GM12878 (cell line): ENCODE measurements at regions not wholly inside any gene's neighbourhood (a gene's known extent, or its start where the extent isn't known, plus 50 kb on each side); places are given as distances from the start of the nearest gene placed in this dataset.

Experiments
- ATAC-seq: fragments of 200-7000 bp; cut with Tn5 transposase; 3 replicates; pipeline ENCODE4 v1.9.1; 2020; ENCODE audit warnings: mild to moderate bottlenecking, moderate library complexity
- BruUV-seq: library from RNA; stranded (reverse); fragments of 400-500 nt; replicated peaks from 2 replicates; lab custom pipeline; 2021; lab: Mats Ljungman, UMichigan
- CTCF ChIA-PET: fragments of 300-600 bp; sonication (Branson Sonifier 250); formaldehyde crosslinking; extraction: SDS; loops from one replicate; lab custom pipeline; 2021; ENCODE audit warnings: inconsistent platforms; lab: Yijun Ruan, JAX
- POLR2A ChIA-PET: fragments of 350-600 bp; formaldehyde crosslinking; extraction: SDS; loops from one replicate; lab custom pipeline; 2021; ENCODE audit warnings: inconsistent platforms; lab: Charles Lee
- RAD21 ChIA-PET: fragments of 300-600 bp; sonication (Branson Sonifier 250); formaldehyde crosslinking; loops from one replicate; lab custom pipeline; 2023; ENCODE audit warnings: antibody characterized with exemption; ENCODE audit not compliant: unreplicated experiment; lab: Charles Lee
- SMC1A ChIA-PET: fragments of 300-600 bp; sonication (Branson Sonifier 250); formaldehyde crosslinking; loops from one replicate; lab custom pipeline; 2023; ENCODE audit not compliant: unreplicated experiment, uncharacterized antibody; lab: Charles Lee
- DNase-seq: peaks from one replicate; pipeline ENCODE4 v3.0.0-alpha.2; 2011; ENCODE audit warnings: low read depth, low spot score
- FAIRE-seq: peaks from 3 replicates; lab custom pipeline; 2011; peaks lifted over from hg19 to GRCh38; lab: Jason Lieb, UNC
- H2AFZ ChIP-seq: 2 replicates; pipeline ENCODE4 v1.6.0; 2011; ENCODE audit warnings: low read depth, low read length, control low read depth; ENCODE audit not compliant: control insufficient read depth
- H3K27ac ChIP-seq: 2 replicates; pipeline ENCODE4 v1.5.1; 2011; ENCODE audit warnings: control low read depth; ENCODE audit not compliant: control insufficient read depth, insufficient read depth
- H3K27me3 ChIP-seq, 2 experiments: replicated peaks in 1 of 2; 2 replicates each; pipeline versions ENCODE4 v1.6.0 to v1.6.1; 2011; ENCODE audit warnings: low read length in 1 of 2; ENCODE audit not compliant: control insufficient read depth in 2 of 2, insufficient read depth in 2 of 2
- H3K36me3 ChIP-seq, 2 experiments: 2 replicates each; pipeline ENCODE4 v1.5.1; 2011; ENCODE audit warnings: low read length in 1 of 2; ENCODE audit not compliant: control insufficient read depth in 2 of 2, insufficient read depth in 2 of 2
- H3K4me1 ChIP-seq: 2 replicates; pipeline ENCODE4 v1.6.1; 2011; ENCODE audit warnings: mild to moderate bottlenecking, low read length, moderate library complexity, mixed read lengths; ENCODE audit not compliant: control insufficient read depth, insufficient read depth
- H3K4me2 ChIP-seq: 2 replicates; pipeline ENCODE4 v1.6.0; 2011; ENCODE audit warnings: control low read depth; ENCODE audit not compliant: control insufficient read depth, insufficient read depth
- H3K4me3 ChIP-seq: fragments of 200-600 bp; sonication (generic); 2 replicates; pipeline ENCODE4 v1.5.1; 2016
- H3K79me2 ChIP-seq: 2 replicates; pipeline ENCODE4 v1.6.0; 2011; ENCODE audit warnings: low read length; ENCODE audit not compliant: control insufficient read depth, insufficient read depth
- H3K9ac ChIP-seq: 2 replicates; pipeline ENCODE4 v1.8.0; 2011; ENCODE audit warnings: low read length, control low read depth, mixed read lengths; ENCODE audit not compliant: control insufficient read depth, insufficient read depth
- H3K9me3 ChIP-seq: replicated peaks from 3 replicates; pipeline ENCODE4 v1.5.1; 2011; ENCODE audit warnings: mild to moderate bottlenecking, low read length; ENCODE audit not compliant: control insufficient read depth, insufficient read depth
- H4K20me1 ChIP-seq: 2 replicates; pipeline ENCODE4 v1.6.0; 2011; ENCODE audit not compliant: control insufficient read depth, insufficient read depth
- CBX3 ChIP-seq: fragments of 200-600 bp; sonication (generic); IDR thresholded peaks from 2 replicates; pipeline ENCODE4 v1.6.1; 2016; ENCODE audit warnings: low read depth, borderline replicate concordance
- CEBPB ChIP-seq, 2 experiments: fragments of 150-350 bp in 1 of 2; IDR thresholded peaks; 2 replicates each; pipeline ENCODE4 v1.6.1; 2012 to 2014; ENCODE audit warnings: low read depth in 2 of 2, low read length in 2 of 2, borderline replicate concordance in 1 of 2, inconsistent platforms in 1 of 2
- CHD4 ChIP-seq: fragments of 200-600 bp; sonication (generic); IDR thresholded peaks from 2 replicates; pipeline ENCODE4 v1.6.1; 2016; ENCODE audit warnings: mild to moderate bottlenecking
- EED ChIP-seq: sonication (generic); IDR thresholded peaks from 2 replicates; pipeline ENCODE4 v1.6.1; 2016; ENCODE audit warnings: antibody characterized with exemption, low read depth
- FOXM1 ChIP-seq: IDR thresholded peaks from 2 replicates; pipeline ENCODE4 v1.6.1; 2012; ENCODE audit warnings: low read depth, mild to moderate bottlenecking, inconsistent platforms, low read length, moderate library complexity
- HDGF ChIP-seq: fragments of 450-650 bp; IDR thresholded peaks from 2 replicates; pipeline ENCODE4 v1.6.1; 2016; ENCODE audit warnings: antibody characterized with exemption
- IKZF1 ChIP-seq: fragments of 450-650 bp; conservative IDR thresholded peaks from 2 replicates; pipeline ENCODE4 v1.6.1; 2017; ENCODE audit warnings: antibody characterized with exemption, mild to moderate bottlenecking
- LARP7 ChIP-seq: fragments of 450-650 bp; IDR thresholded peaks from 2 replicates; pipeline ENCODE4 v1.6.1; 2017; ENCODE audit warnings: mild to moderate bottlenecking
- MTA2 ChIP-seq: fragments of 450-650 bp; IDR thresholded peaks from 2 replicates; pipeline ENCODE4 v1.6.1; 2016; ENCODE audit warnings: low read depth, mild to moderate bottlenecking, moderate library complexity
- NBN ChIP-seq: fragments of 450-650 bp; IDR thresholded peaks from 2 replicates; pipeline ENCODE4 v1.6.1; 2016
- NFIC ChIP-seq: IDR thresholded peaks from 2 replicates; pipeline ENCODE4 v1.6.1; 2012; ENCODE audit warnings: low read depth, mild to moderate bottlenecking, inconsistent platforms, low read length, moderate library complexity
- NFYA ChIP-seq: IDR thresholded peaks from 2 replicates; pipeline ENCODE4 v1.6.1; 2011; ENCODE audit warnings: low read depth, mild to moderate bottlenecking, low read length, improper control_type of control experiment, borderline replicate concordance
- NR2F1 ChIP-seq: fragments of 450-650 bp; conservative IDR thresholded peaks from 2 replicates; pipeline ENCODE4 v1.6.1; 2017; ENCODE audit warnings: mild to moderate bottlenecking
- PAX5 ChIP-seq: IDR thresholded peaks from 2 replicates; pipeline ENCODE4 v1.6.1; 2011; ENCODE audit warnings: low read depth, low read length, borderline replicate concordance
- POLR2AphosphoS2 ChIP-seq: IDR thresholded peaks from 2 replicates; pipeline ENCODE4 v1.6.1; 2011; ENCODE audit warnings: low read depth, mild to moderate bottlenecking, low read length, improper control_type of control experiment, moderate library complexity
- RB1 ChIP-seq: fragments of 450-650 bp; formaldehyde crosslinking; IDR thresholded peaks from 2 replicates; pipeline ENCODE4 v1.6.1; 2017; ENCODE audit warnings: mild to moderate bottlenecking, borderline replicate concordance
- SIX5 ChIP-seq: IDR thresholded peaks from 2 replicates; pipeline ENCODE4 v1.6.1; 2011; ENCODE audit warnings: mild to moderate bottlenecking, low read depth, low read length, moderate library complexity; ENCODE audit not compliant: severe bottlenecking
- WGBS: methylation state at CpG from one replicate; pipeline ENCODE4 v1.1.6; 2016; ENCODE audit warnings: low lambda C conversion rate; ENCODE audit not compliant: insufficient replicate concordance, insufficient coverage; ENCODE audit errors: missing lambda C conversion rate; 5-methylcytosine and 5-hydroxymethylcytosine counted together
- in situ Hi-C: fragments of 300-500 bp; cut with MboI; formaldehyde crosslinking; loops from 9 replicates; pipeline ENCODE4 v1.14.3; 2018; ENCODE audit warnings: mixed read lengths
- intact Hi-C: fragments of 100-400 bp; cut with micrococcal nuclease; formaldehyde crosslinking; loops from one replicate; pipeline ENCODE4 v1.14.2; 2022; ENCODE audit not compliant: unreplicated experiment
- TF ChIP-seq, protein P1 (sequence below): fragments of 450-650 bp; IDR thresholded peaks from 2 replicates; pipeline ENCODE4 v1.6.1; 2017; ENCODE audit warnings: low read depth, mild to moderate bottlenecking, moderate library complexity
- TF ChIP-seq, protein P2 (sequence below): fragments of 450-650 bp; conservative IDR thresholded peaks from 2 replicates; pipeline ENCODE4 v1.6.1; 2017; ENCODE audit warnings: mild to moderate bottlenecking, moderate library complexity
- TF ChIP-seq, protein P3 (sequence below): IDR thresholded peaks from 2 replicates; pipeline ENCODE4 v1.6.1; 2011; ENCODE audit warnings: low read depth, low read length, improper control_type of control experiment, borderline replicate concordance

DNA sequence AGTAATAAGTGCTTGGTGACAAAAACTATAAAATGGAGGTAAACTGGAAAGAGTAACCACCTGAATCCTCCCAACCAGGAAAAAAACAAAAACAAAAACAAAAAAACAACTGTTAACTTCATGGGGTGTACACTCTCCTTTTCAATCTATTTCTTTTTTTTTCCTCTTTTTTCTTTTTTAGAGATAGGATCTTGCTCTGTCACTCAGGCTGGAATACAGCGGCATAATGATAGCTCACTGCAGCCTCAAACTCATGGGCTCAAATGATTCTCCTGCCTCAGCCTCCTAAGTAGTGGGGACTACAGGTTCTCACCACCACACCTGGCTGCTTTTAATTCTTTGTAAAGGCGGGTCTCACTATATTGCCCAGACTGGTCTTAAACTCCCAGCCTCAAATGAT lies 76.8 kb downstream of the PHLDA1 start:
- TF ChIP-seq, protein P1, sequence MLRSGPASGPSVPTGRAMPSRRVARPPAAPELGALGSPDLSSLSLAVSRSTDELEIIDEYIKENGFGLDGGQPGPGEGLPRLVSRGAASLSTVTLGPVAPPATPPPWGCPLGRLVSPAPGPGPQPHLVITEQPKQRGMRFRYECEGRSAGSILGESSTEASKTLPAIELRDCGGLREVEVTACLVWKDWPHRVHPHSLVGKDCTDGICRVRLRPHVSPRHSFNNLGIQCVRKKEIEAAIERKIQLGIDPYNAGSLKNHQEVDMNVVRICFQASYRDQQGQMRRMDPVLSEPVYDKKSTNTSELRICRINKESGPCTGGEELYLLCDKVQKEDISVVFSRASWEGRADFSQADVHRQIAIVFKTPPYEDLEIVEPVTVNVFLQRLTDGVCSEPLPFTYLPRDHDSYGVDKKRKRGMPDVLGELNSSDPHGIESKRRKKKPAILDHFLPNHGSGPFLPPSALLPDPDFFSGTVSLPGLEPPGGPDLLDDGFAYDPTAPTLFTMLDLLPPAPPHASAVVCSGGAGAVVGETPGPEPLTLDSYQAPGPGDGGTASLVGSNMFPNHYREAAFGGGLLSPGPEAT = no peak
- TF ChIP-seq, protein P2, sequence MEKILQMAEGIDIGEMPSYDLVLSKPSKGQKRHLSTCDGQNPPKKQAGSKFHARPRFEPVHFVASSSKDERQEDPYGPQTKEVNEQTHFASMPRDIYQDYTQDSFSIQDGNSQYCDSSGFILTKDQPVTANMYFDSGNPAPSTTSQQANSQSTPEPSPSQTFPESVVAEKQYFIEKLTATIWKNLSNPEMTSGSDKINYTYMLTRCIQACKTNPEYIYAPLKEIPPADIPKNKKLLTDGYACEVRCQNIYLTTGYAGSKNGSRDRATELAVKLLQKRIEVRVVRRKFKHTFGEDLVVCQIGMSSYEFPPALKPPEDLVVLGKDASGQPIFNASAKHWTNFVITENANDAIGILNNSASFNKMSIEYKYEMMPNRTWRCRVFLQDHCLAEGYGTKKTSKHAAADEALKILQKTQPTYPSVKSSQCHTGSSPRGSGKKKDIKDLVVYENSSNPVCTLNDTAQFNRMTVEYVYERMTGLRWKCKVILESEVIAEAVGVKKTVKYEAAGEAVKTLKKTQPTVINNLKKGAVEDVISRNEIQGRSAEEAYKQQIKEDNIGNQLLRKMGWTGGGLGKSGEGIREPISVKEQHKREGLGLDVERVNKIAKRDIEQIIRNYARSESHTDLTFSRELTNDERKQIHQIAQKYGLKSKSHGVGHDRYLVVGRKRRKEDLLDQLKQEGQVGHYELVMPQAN = no peak
- no peak for TF ChIP-seq POLR2AphosphoS2
- no peak for TF ChIP-seq PAX5
- TF ChIP-seq EED = no peak
- no peak for TF ChIP-seq MTA2
- no peak for TF ChIP-seq CBX3
- TF ChIP-seq NFYA = no peak
- TF ChIP-seq FOXM1 = no peak
- TF ChIP-seq NBN = no peak
- no peak for TF ChIP-seq RB1
- no peak for TF ChIP-seq NR2F1
- no peak for TF ChIP-seq LARP7
- no peak for TF ChIP-seq NFIC
- no peak for TF ChIP-seq CEBPB (IDR thresholded peaks at IDR 0.05; ENCODE audit: borderline replicate concordance in 1 of 2, low read depth in 2 of 2, low read length in 2 of 2)
- no peak for TF ChIP-seq SIX5
- no peak for TF ChIP-seq HDGF
- no peak for TF ChIP-seq CHD4
- TF ChIP-seq, protein P3, sequence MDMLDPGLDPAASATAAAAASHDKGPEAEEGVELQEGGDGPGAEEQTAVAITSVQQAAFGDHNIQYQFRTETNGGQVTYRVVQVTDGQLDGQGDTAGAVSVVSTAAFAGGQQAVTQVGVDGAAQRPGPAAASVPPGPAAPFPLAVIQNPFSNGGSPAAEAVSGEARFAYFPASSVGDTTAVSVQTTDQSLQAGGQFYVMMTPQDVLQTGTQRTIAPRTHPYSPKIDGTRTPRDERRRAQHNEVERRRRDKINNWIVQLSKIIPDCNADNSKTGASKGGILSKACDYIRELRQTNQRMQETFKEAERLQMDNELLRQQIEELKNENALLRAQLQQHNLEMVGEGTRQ = no peak
- TF ChIP-seq IKZF1 = no peak
- ChIA-PET SMC1A (interaction anchor here (0.9 kb wide), 1 partner anchor 75 kb away, joined by 3 read pairs; no protein-coding TSS in a partner anchor), RAD21 (interaction anchor here (1.4 kb wide), 1 partner anchor 10 kb away, joined by 6 read pairs; no protein-coding TSS in a partner anchor), CTCF (interaction anchor here (1.5 kb wide), 1 partner anchor 9 kb away, joined by 4 read pairs; no protein-coding TSS in a partner anchor), POLR2A (no interaction called here)
- Histone ChIP-seq H3K4me1 (no peaks in the 10 kb centered on the region), H3K27ac (no peak overlapping the region), H3K27me3 (no peaks in the 10 kb centered on the region), H2AFZ (no peak overlapping the region), H3K9ac (no peak overlapping the region), H3K36me3 (no peaks in the 10 kb centered on the region), H3K4me3 (no peak overlapping the region), H3K9me3 (no peaks in the 10 kb centered on the region), H3K4me2 (no peak overlapping the region), H4K20me1 (no peaks in the 10 kb centered on the region), H3K79me2 (no peaks in the 10 kb centered on the region)
- DNase-seq (no peak), FAIRE-seq (no peak), ATAC-seq (no peak)
- BruUV-seq = no TSS peak
- in situ Hi-C loops = no loop called here
- 71% methylated on average over 2 of the region's 2 CpGs for WGBS
- intact Hi-C loops = no loop called here
